AG09319 (cell line): ENCODE measurements at regions not wholly inside any gene's neighbourhood (a gene's known extent, or its start where the extent isn't known, plus 50 kb on each side); places are given as distances from the start of the nearest gene placed in this dataset.

Experiments
- DNase-seq: peaks from one replicate; pipeline ENCODE4 v3.0.0-alpha.2; 2010; ENCODE audit warnings: low read depth; ENCODE audit errors: extremely low read depth
- TF ChIP-seq, protein P1 (sequence below): IDR thresholded peaks from 2 replicates; pipeline ENCODE4 v1.5.1; 2011; ENCODE audit warnings: low read depth, mild to moderate bottlenecking, inconsistent platforms, low read length, moderate library complexity

DNA sequence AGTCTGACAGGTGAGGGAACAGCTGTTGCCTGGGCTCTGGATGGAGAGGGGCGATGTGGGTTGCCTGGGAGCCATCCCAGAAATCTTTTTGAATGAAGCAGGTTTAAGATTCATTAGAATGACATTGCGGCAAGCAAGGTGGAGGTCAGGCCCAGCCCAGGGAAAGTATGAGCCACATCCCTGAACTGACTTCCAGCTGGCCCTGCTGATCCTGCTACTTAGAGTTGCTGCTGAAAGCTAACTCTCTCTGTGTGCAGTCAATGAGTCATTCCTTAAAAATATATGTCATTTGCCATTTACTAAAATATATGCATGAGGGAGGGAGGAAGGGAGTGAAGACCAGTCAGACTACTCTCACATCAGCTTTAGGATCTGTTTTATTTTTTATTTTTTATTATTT is 54.3 kb upstream of the RAB3GAP2 start:
- TF ChIP-seq, protein P1, sequence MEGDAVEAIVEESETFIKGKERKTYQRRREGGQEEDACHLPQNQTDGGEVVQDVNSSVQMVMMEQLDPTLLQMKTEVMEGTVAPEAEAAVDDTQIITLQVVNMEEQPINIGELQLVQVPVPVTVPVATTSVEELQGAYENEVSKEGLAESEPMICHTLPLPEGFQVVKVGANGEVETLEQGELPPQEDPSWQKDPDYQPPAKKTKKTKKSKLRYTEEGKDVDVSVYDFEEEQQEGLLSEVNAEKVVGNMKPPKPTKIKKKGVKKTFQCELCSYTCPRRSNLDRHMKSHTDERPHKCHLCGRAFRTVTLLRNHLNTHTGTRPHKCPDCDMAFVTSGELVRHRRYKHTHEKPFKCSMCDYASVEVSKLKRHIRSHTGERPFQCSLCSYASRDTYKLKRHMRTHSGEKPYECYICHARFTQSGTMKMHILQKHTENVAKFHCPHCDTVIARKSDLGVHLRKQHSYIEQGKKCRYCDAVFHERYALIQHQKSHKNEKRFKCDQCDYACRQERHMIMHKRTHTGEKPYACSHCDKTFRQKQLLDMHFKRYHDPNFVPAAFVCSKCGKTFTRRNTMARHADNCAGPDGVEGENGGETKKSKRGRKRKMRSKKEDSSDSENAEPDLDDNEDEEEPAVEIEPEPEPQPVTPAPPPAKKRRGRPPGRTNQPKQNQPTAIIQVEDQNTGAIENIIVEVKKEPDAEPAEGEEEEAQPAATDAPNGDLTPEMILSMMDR, result no peak
- DNase-seq, result no peak

DNA sequence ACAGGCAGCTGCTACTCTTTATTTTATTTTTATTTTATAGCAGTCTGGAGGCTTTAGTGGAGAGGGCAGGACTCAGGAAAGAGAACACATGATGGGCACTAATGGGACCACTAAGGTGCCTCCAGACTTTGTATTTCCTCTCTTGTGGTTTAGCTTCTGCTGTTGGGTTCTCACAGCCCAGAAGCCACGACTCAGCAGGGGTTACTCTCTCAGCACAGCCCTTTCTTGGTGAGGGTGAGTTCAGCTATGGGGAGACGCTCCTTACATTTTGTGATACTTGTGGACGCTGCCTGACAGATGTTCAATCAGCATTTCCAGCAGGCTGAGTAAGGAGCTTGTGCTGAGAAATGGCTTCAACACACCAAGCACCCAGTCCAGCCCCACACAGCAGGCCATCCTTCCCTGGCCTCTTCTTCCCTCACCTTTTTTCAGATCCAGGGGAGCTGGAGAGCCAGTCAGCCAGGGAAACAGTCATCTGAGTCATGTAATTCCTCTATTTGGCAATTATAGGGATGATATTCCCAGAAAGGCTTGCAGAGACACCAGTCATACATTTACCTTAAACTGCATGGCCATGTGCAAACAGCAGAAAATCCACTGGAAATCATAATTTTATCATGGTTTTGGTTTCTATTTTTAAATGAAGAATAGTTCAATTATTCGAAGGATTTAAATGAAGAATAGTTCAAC is 53.2 kb upstream of the RAB3GAP2 start:
- no peak for DNase-seq
- TF ChIP-seq, protein P1, result no peak

DNA sequence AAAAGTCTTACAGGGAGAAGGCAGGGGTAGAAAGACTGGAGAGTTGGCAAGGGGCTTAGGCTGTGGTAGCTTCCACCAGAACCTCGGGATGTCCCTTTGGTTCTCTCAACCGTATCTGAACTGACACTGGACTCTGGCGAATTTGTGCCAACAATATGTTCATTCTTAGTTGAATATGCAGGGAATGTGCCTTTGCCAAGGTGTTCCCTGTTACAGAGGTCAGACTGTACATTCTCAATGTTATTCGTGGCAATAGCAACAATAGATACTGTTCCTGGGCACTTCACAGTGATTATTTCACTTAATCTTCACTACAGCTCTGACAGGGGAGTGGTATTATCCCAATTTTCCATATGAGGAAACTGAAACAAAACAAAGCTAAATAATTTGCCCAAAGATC is 51.5 kb upstream of the RAB3GAP2 start:
- DNase-seq, result no peak
- TF ChIP-seq, protein P1, result no peak

DNA sequence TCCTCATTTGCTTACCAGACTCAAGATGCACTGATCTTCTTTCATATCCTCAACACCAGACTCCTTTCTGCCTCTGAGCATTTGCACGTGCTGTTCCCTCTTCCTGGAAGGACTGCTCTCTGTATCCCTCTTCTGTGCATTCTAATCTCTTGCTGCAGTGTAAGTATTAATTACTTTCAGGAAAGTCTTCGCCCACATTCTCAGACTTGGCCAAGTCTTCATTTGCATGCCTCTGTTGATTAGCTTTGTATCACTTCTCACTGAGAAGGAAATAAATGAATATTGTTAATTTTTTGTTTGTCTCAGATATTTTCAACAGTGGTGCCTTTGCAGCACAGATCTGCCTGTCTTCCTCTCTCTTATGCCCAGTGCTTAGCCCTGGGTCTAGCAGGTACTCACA is 50.3 kb upstream of the RAB3GAP2 start:
- TF ChIP-seq, protein P1, result no peak
- DNase-seq, result no peak
